ENCODE measurements at regions not wholly inside any gene's neighbourhood (a gene's known extent, or its start where the extent isn't known, plus 50 kb on each side); places are given as distances from the start of the nearest gene placed in this dataset.
A peak's percentile ranks its signal among the peaks of the same experiment; 100 is the strongest.
"Not testable (repeated sequence)": the region's sequence is repeated elsewhere in the genome, so short reads cannot be mapped to it uniquely, and the experiment has no call there.

DNA sequence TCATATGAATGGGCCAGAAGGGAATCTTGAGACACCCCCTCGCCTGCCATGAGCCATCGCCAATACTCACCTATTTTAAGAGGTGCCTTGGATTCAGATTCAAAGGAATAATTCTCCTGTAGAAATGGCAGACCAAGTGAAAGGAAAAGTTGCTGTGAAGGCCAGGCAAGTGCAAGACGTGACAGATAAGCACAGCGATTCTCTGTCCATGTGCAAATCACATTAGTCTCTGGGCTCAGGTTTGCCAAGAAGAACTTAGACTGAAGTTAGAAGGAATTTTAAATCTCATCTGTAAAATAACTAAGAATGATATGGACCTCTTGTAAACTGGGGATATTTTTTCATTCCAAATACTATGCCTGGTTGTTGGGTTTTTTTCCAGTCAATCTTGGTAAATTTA lies 173.6 kb downstream of the UACA start:
- TF ChIP-seq CTCF (IDR thresholded peaks at IDR 0.05; ENCODE audit: control insufficient read depth, insufficient read depth, low read depth, low read length, missing control alignments), result no peak
- no peak overlapping the region for H3K4me3 ChIP-seq (ENCODE audit: control insufficient read depth, low read depth, low read length)
- no peak for DNase-seq (ENCODE audit: low read depth)

DNA sequence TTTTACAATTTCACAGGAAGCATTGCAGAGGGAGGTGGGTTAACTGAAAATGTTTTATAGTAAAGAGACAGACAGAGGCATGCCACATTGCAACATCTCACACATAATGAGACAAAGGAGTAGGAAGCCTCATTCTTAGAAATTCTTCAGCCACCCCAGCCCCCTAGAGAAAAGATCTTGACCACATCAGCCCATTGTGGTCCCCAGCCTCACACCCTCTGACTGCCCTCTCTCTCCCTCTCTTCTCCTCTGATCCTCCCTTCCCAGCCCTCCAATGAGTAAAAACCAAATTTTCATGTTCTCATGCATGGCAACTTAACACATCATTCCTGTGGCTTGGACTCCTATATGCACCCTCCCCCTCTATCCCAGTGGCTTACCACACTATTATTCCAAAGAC lies 174.1 kb downstream of the UACA start:
- no peak overlapping the region for H3K4me3 ChIP-seq (ENCODE audit: control insufficient read depth, low read depth, low read length)
- peak; percentile 88 for DNase-seq (ENCODE audit: low read depth)
- TF ChIP-seq CTCF (IDR thresholded peaks at IDR 0.05; ENCODE audit: control insufficient read depth, insufficient read depth, low read depth, low read length, missing control alignments), result no peak

GRCh38 chr15:70588613-70589012 lies 174.7 kb downstream of the UACA start:
- no peak for TF ChIP-seq CTCF (IDR thresholded peaks at IDR 0.05; ENCODE audit: control insufficient read depth, insufficient read depth, low read depth, low read length, missing control alignments)
- DNase-seq (ENCODE audit: low read depth), result no peak
- no peak overlapping the region for H3K4me3 ChIP-seq (ENCODE audit: control insufficient read depth, low read depth, low read length)

GRCh38 chr15:70587896-70588567 lies 175.3 kb downstream of the UACA start:
- no peak for TF ChIP-seq CTCF (IDR thresholded peaks at IDR 0.05; ENCODE audit: control insufficient read depth, insufficient read depth, low read depth, low read length, missing control alignments)
- DNase-seq (ENCODE audit: low read depth), result no peak
- H3K4me3 ChIP-seq (ENCODE audit: control insufficient read depth, low read depth, low read length), result no peak overlapping the region

DNA sequence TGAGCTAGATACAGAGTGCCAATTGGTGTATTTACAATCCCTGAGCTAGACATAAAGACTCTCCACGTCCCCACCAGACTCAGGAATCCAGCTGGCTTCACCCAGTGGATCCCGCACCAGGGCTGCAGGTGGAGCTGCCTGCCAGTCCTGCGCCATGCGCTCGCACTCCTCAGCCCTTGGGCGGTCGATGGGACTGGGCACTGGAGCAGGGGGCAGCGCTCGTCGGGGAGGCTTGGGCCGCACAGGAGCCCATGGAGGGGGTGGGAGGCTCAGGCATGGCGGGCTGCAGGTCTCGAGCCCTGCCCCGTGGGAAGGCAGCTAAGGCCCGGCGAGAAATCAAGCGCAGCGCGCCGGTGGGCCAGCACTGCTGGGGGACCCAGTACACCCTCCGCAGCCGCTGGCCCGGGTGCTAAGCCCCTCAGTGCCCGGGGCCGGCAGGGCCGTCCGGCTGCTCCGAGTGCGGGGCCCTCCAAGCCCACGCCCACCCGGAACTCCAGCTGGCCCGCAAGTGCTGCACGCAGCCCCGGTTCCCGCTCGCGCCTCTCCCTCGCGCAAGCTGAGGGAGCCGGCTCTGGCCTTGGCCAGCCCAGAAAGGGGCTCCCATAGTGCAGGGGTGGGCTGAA lies 176.2 kb downstream of the UACA start:
- DNase-seq (ENCODE audit: low read depth); H3K4me3 ChIP-seq (ENCODE audit: control insufficient read depth, low read depth, low read length): not testable (repeated sequence)

DNA sequence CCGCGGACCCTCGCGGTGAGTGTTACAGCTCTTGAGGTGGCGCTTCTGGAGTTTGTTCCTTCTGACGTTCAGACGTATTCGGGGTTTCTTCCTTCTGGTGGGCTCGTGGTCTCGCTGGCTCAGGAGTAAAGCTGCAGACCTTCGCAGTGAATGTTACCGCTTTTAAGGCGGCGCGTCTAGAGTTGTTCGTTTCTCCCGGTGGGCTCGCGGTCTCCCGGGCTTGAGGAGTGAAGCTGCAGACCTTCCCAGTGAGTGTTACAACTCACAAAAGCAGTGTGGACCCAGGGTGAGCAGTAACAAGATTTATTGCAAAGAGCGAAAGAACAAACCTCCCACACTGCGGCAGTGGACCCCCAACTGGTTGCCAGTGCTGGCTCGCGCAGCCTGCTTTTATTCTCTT lies 177.1 kb downstream of the UACA start:
- DNase-seq (ENCODE audit: low read depth), result no peak
- H3K4me3 ChIP-seq (ENCODE audit: control insufficient read depth, low read depth, low read length), result no peak overlapping the region
- no peak for TF ChIP-seq CTCF (IDR thresholded peaks at IDR 0.05; ENCODE audit: control insufficient read depth, insufficient read depth, low read depth, low read length, missing control alignments)

- H3K4me3 ChIP-seq (ENCODE audit: control insufficient read depth, low read depth, low read length), result no peak overlapping the region
- DNase-seq (ENCODE audit: low read depth), result no peak
- TF ChIP-seq CTCF (IDR thresholded peaks at IDR 0.05; ENCODE audit: control insufficient read depth, insufficient read depth, low read depth, low read length, missing control alignments), result no peak
These were observed 177.7 kb downstream of the UACA start for GRCh38 chr15:70585707-70586034.

Data from AG09309 (cell line).